Hepatocyte (in vitro differentiated cells): ENCODE measurements at regions not wholly inside any gene's neighbourhood (a gene's known extent, or its start where the extent isn't known, plus 50 kb on each side); places are given as distances from the start of the nearest gene placed in this dataset.

Experiments used
- CTCF ChIP-seq: fragments of 200-600 bp; sonication (generic); IDR thresholded peaks from 2 replicates; pipeline ENCODE4 v1.5.1; 2016; ENCODE audit warnings: antibody characterized with exemption, mild to moderate bottlenecking; ENCODE audit not compliant: poor library complexity
- EZH2phosphoT487 ChIP-seq: fragments of 200-600 bp; sonication (generic); IDR thresholded peaks from one replicate; pipeline ENCODE4 v1.6.1; 2018; ENCODE audit warnings: antibody characterized with exemption, mild to moderate bottlenecking, low read depth, moderate library complexity; ENCODE audit not compliant: unreplicated experiment, severe bottlenecking

- TF ChIP-seq CTCF (no peak), EZH2phosphoT487 (no peak)
Measured at GRCh38 chr5:81837667-81838306, 86.9 kb upstream of the SSBP2 start.
